GM18507 (cell line): ENCODE measurements at regions not wholly inside any gene's neighbourhood (a gene's known extent, or its start where the extent isn't known, plus 50 kb on each side); places are given as distances from the start of the nearest gene placed in this dataset.

Experiments
- DNase-seq: peaks from one replicate; pipeline ENCODE4 v3.0.0; 2011; ENCODE audit warnings: low read depth; ENCODE audit not compliant: insufficient read length; ENCODE audit errors: extremely low spot score
- FAIRE-seq: peaks from 2 replicates; lab custom pipeline; 2011; peaks lifted over from hg19 to GRCh38; lab: Jason Lieb, UNC

GRCh38 chr3:178272841-178273240, 263.4 kb upstream of the KCNMB2 start:
- no peak for FAIRE-seq
- no peak for DNase-seq

- FAIRE-seq (no peak), DNase-seq (no peak)
Observed at GRCh38 chr3:178274711-178275110, 261.5 kb upstream of the KCNMB2 start.

GRCh38 chr3:178275311-178275710, 260.9 kb upstream of the KCNMB2 start:
- DNase-seq: no peak

GRCh38 chr3:178275793-178276192, 260.4 kb upstream of the KCNMB2 start:
- FAIRE-seq: no peak
- DNase-seq: no peak

More at GRCh38 chr3:178275311-178275710, 260.9 kb upstream of the KCNMB2 start:
- FAIRE-seq: no peak

- no peak for DNase-seq
- FAIRE-seq: no peak
Observed at GRCh38 chr3:178277605-178278004, 258.6 kb upstream of the KCNMB2 start.

- FAIRE-seq: no peak
- no peak for DNase-seq
Observed at GRCh38 chr3:178283561-178283960, 252.7 kb upstream of the KCNMB2 start.

GRCh38 chr3:178284181-178284580, 252.1 kb upstream of the KCNMB2 start:
- no peak for DNase-seq
- no peak for FAIRE-seq

GRCh38 chr3:178288074-178288473, 248.2 kb upstream of the KCNMB2 start:
- DNase-seq (no peak), FAIRE-seq (no peak)

- FAIRE-seq: no peak
- no peak for DNase-seq
Observed at GRCh38 chr3:178289544-178290160, 246.6 kb upstream of the KCNMB2 start.

GRCh38 chr3:178291574-178292370, 244.5 kb upstream of the KCNMB2 start:
- DNase-seq (no peak), FAIRE-seq (no peak)

GRCh38 chr3:178295292-178295912, 240.8 kb upstream of the KCNMB2 start:
- FAIRE-seq: no peak
- DNase-seq: no peak

GRCh38 chr3:178297199-178297598, 239.0 kb upstream of the KCNMB2 start:
- FAIRE-seq (no peak), DNase-seq (no peak)

- no peak for FAIRE-seq
- no peak for DNase-seq
Observed at GRCh38 chr3:178297740-178298139, 238.5 kb upstream of the KCNMB2 start.

GRCh38 chr3:178300441-178300959, 235.7 kb upstream of the KCNMB2 start:
- DNase-seq (no peak), FAIRE-seq (no peak)

- FAIRE-seq (no peak), DNase-seq (no peak)
Observed at GRCh38 chr3:178302966-178303930, 233.0 kb upstream of the KCNMB2 start.

GRCh38 chr3:178304758-178305467, 231.3 kb upstream of the KCNMB2 start:
- DNase-seq (no peak), FAIRE-seq (no peak)

GRCh38 chr3:178306432-178307115, 229.7 kb upstream of the KCNMB2 start:
- DNase-seq (no peak), FAIRE-seq (no peak)

GRCh38 chr3:178308771-178309170, 227.5 kb upstream of the KCNMB2 start:
- no peak for FAIRE-seq

More at GRCh38 chr3:178308771-178309170, 227.5 kb upstream of the KCNMB2 start:
- DNase-seq: no peak
